ENCODE measurements at regions not wholly inside any gene's neighbourhood (a gene's known extent, or its start where the extent isn't known, plus 50 kb on each side); places are given as distances from the start of the nearest gene placed in this dataset.

DNA sequence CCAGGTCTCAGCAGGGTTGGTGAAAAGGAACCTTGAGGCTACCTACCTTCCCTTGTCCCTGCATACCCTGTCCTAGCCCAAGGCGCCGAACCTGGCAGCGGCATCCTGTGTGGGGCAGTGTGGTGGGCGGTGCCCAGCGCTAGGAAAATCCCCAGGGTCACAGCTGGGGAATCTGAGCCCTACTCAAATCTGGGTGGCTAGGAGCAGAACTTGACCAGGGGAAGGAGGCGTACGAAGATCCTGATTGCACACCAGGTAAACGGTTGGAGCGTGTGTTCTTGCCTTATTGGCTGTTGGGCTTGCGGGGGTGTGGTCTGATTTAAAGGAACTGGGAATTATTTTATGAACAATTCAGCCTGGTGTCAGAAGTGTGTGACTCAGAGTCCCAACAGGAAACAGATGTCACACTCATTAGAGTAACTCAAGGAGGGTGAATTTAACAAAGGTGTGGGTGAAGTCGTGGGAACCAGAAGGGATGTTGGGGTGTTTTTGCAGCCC is 118.6 kb downstream of the LRIG2 start:
- Histone ChIP-seq H3K4me2 (ENCODE audit: insufficient read depth in 1 of 2, low read depth in 2 of 2, low read length in 2 of 2) (no peak overlapping the region), H3K27me3 (replicated peaks in 1 of 4; ENCODE audit: control insufficient read depth in 3 of 4, extremely low read depth in 1 of 4, insufficient read depth in 3 of 4, low read length in 3 of 4) (no peaks in the 10 kb centered on the region), H4K8ac (ENCODE audit: extremely low read depth, insufficient read depth, low read length) (no peak overlapping the region), H3K14ac (ENCODE audit: insufficient read length) (no peak overlapping the region), H3K79me2 (ENCODE audit: control insufficient read depth in 1 of 2, insufficient read depth in 2 of 2, low read length in 2 of 2) (no peaks in the 10 kb centered on the region), H3K9me3 (ENCODE audit: insufficient read depth in 2 of 2, low read depth in 1 of 2, low read length in 1 of 2) (no peaks in the 10 kb centered on the region), H3K18ac (ENCODE audit: extremely low read depth, low read length) (no peak overlapping the region), H3K27ac (ENCODE audit: low read depth, low read length) (no peak overlapping the region), H3K4ac (replicated peaks; ENCODE audit: insufficient read length, low read depth, low read length) (no peak overlapping the region), H4K20me1 (replicated peaks in 1 of 2; ENCODE audit: control insufficient read depth in 1 of 2, insufficient read depth in 2 of 2, low read length in 2 of 2) (no peaks in the 10 kb centered on the region), H3K4me3 (ENCODE audit: extremely low read depth in 1 of 4, insufficient read depth in 2 of 4, low read depth in 3 of 4, low read length in 4 of 4) (no peak overlapping the region), H4K91ac (replicated peaks; ENCODE audit: insufficient read length, low read length) (no peak overlapping the region), H2BK12ac (ENCODE audit: low read depth, low read length) (no peak overlapping the region), H2BK15ac (ENCODE audit: low read length) (no peak overlapping the region), H2AFZ (ENCODE audit: low read length) (peak overlapping the region; percentile 10; the same call in 1 of the 2 replicates), H3K56ac (replicated peaks; ENCODE audit: insufficient read length, low read depth, low read length) (no peak overlapping the region), H2BK20ac (ENCODE audit: low read length) (no peak overlapping the region), H3K4me1 (replicated peaks in 1 of 4; ENCODE audit: control insufficient read depth in 3 of 4, insufficient read depth in 4 of 4, low read length in 3 of 4) (peaks cover 0 to 3% (median under 1%) of the 10 kb centered on the region in 4 experiments; a peak in 2 of 7 replicates), H3K79me1 (ENCODE audit: low read depth, low read length) (no peaks in the 10 kb centered on the region), H2BK5ac (ENCODE audit: low read depth, low read length) (no peak overlapping the region), H3K9ac (replicated peaks in 1 of 4; ENCODE audit: extremely low read depth in 1 of 4, low read depth in 3 of 4, low read length in 3 of 4) (no peak overlapping the region), H2BK120ac (replicated peaks; ENCODE audit: low read depth, low read length) (no peak overlapping the region), H4K5ac (ENCODE audit: insufficient read length, low read depth, low read length) (no peak overlapping the region), H3K36me3 (ENCODE audit: control insufficient read depth in 2 of 4, insufficient read depth in 4 of 4, low read length in 3 of 4) (no peaks in the 10 kb centered on the region), H2AK5ac (ENCODE audit: low read depth, low read length) (no peak overlapping the region), H3K23ac (ENCODE audit: insufficient read length) (no peak overlapping the region), H3K23me2 (ENCODE audit: low read depth, low read length) (no peaks in the 10 kb centered on the region)
- POLR2A ChIA-PET (ENCODE audit: partially characterized antibody) = no interaction called here
- DNase-seq (ENCODE audit: low read depth in 1 of 2, low spot score in 2 of 2) = no peak
- CTCF ChIA-PET (ENCODE audit: partially characterized antibody) = interaction anchor here (1.0 kb wide), 1 partner anchor 15 kb away, joined by 3 read pairs; no protein-coding TSS in a partner anchor
- no peak for FAIRE-seq
- no peak for TF ChIP-seq EZH2 (IDR thresholded peaks at IDR 0.05; ENCODE audit: low read depth, low read length, severe bottlenecking)
- 87% methylated on average over 11 of the region's 11 CpGs; no CpG with 5 or more reads in 1 of the 2 experiments for WGBS, 2 experiments (ENCODE audit: extremely low coverage in 1 of 2, insufficient coverage in 1 of 2, insufficient read length in 1 of 2, insufficient replicate concordance in 2 of 2, low coverage in 1 of 2, low lambda C conversion rate in 2 of 2, missing lambda C conversion rate in 1 of 2)

All from H1 (cell line).